Loucy (cell line): ENCODE measurements at regions not wholly inside any gene's neighbourhood (a gene's known extent, or its start where the extent isn't known, plus 50 kb on each side); places are given as distances from the start of the nearest gene placed in this dataset.

Source experiments
- H2AFZ ChIP-seq: fragments of 200-600 bp; sonication (generic); 2 replicates; pipeline ENCODE4 v1.6.0; 2016; ENCODE audit warnings: antibody characterized with exemption, mild to moderate bottlenecking, low read length, moderate library complexity
- H3F3A ChIP-seq: fragments of 200-600 bp; 2 replicates; pipeline ENCODE4 v1.6.0; 2016; ENCODE audit warnings: antibody characterized with exemption, low read depth, mild to moderate bottlenecking
- H3K27me3 ChIP-seq: fragments of 200-600 bp; sonication (generic); 2 replicates; pipeline ENCODE4 v1.6.1; 2014; ENCODE audit warnings: low read length, mild to moderate bottlenecking; ENCODE audit not compliant: insufficient read depth, poor library complexity, severe bottlenecking
- H3K36me3 ChIP-seq: fragments of 200-600 bp; sonication (generic); 2 replicates; pipeline ENCODE4 v1.6.1; 2016; ENCODE audit warnings: low read length; ENCODE audit not compliant: insufficient read depth
- H3K4me1 ChIP-seq: fragments of 200-600 bp; sonication (generic); 2 replicates; pipeline ENCODE4 v1.5.1; 2014; ENCODE audit warnings: low read length, mild to moderate bottlenecking; ENCODE audit not compliant: insufficient read depth, poor library complexity, severe bottlenecking
- H3K4me2 ChIP-seq: fragments of 200-600 bp; sonication (generic); 2 replicates; pipeline ENCODE4 v1.6.0; 2014; ENCODE audit warnings: antibody characterized with exemption, low read length, low read depth, mild to moderate bottlenecking; ENCODE audit not compliant: poor library complexity, severe bottlenecking
- H3K4me3 ChIP-seq: fragments of 200-600 bp; sonication (generic); 2 replicates; pipeline ENCODE4 v1.5.1; 2014; ENCODE audit warnings: low read length, mild to moderate bottlenecking, mixed read lengths; ENCODE audit not compliant: poor library complexity, severe bottlenecking
- H3K79me2 ChIP-seq: fragments of 200-600 bp; sonication (generic); 2 replicates; pipeline ENCODE4 v1.6.1; 2014; ENCODE audit warnings: low read length; ENCODE audit not compliant: insufficient read depth
- H3K9ac ChIP-seq: fragments of 200-600 bp; sonication (generic); 2 replicates; pipeline ENCODE4 v1.6.0; 2014; ENCODE audit warnings: mild to moderate bottlenecking, low read depth, low read length, moderate library complexity; ENCODE audit not compliant: poor library complexity, severe bottlenecking
- H3K9me2 ChIP-seq: fragments of 200-600 bp; sonication (generic); replicated peaks from 2 replicates; pipeline ENCODE4 v1.6.1; 2016; ENCODE audit warnings: low read depth, low read length, mixed read lengths
- H3K9me3 ChIP-seq: fragments of 200-600 bp; sonication (generic); 2 replicates; pipeline ENCODE4 v1.6.1; 2014; ENCODE audit warnings: mild to moderate bottlenecking, antibody characterized with exemption, low read length, low read depth; ENCODE audit not compliant: insufficient read depth
- H4K20me1 ChIP-seq: fragments of 200-600 bp; sonication (generic); 2 replicates; pipeline ENCODE4 v1.6.0; 2014; ENCODE audit warnings: antibody characterized with exemption, low read length, mild to moderate bottlenecking; ENCODE audit not compliant: insufficient read depth, poor library complexity, severe bottlenecking
- EZH2phosphoT487 ChIP-seq: fragments of 200-600 bp; IDR thresholded peaks from 2 replicates; pipeline ENCODE4 v1.6.1; 2018; ENCODE audit warnings: antibody characterized with exemption, mild to moderate bottlenecking, moderate library complexity, borderline replicate concordance
- TF ChIP-seq, protein P1 (sequence below): fragments of 200-600 bp; sonication (generic); conservative IDR thresholded peaks from 2 replicates; pipeline ENCODE4 v1.5.1; 2014; ENCODE audit warnings: mild to moderate bottlenecking, antibody characterized with exemption, low read length

DNA sequence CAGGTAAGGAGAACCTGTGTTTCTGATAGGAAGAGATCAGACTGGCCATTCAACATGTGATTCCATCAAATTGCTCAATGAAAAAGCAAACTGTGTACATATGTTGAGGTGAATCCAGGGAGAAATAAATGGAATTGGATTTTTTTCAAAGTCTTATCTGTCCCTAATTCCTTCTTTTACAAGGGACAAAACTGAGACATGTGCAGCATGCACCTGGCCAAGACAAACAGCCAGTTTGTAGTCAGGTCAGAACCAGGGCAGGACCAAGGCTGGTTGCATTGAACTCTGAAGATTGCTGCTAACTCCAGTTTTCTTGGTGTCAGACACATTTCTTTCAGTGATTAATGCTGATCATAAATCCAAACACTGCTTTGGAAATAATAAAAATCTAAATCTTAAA, 69.6 kb upstream of the CCDC190 start:
- no peak for TF ChIP-seq EZH2phosphoT487
- TF ChIP-seq, protein P1, sequence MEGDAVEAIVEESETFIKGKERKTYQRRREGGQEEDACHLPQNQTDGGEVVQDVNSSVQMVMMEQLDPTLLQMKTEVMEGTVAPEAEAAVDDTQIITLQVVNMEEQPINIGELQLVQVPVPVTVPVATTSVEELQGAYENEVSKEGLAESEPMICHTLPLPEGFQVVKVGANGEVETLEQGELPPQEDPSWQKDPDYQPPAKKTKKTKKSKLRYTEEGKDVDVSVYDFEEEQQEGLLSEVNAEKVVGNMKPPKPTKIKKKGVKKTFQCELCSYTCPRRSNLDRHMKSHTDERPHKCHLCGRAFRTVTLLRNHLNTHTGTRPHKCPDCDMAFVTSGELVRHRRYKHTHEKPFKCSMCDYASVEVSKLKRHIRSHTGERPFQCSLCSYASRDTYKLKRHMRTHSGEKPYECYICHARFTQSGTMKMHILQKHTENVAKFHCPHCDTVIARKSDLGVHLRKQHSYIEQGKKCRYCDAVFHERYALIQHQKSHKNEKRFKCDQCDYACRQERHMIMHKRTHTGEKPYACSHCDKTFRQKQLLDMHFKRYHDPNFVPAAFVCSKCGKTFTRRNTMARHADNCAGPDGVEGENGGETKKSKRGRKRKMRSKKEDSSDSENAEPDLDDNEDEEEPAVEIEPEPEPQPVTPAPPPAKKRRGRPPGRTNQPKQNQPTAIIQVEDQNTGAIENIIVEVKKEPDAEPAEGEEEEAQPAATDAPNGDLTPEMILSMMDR, result no peak
- Histone ChIP-seq H3K79me2 (no peaks in the 10 kb centered on the region), H3K4me1 (no peaks in the 10 kb centered on the region), H3K27me3 (peaks cover 5% of the 10 kb centered on the region), H3K4me2 (no peak overlapping the region), H3K36me3 (no peaks in the 10 kb centered on the region), H3K9me2 (no peaks in the 10 kb centered on the region), H2AFZ (no peak overlapping the region), H3K4me3 (no peak overlapping the region), H3K9me3 (no peaks in the 10 kb centered on the region), H3F3A (no peaks in the 10 kb centered on the region), H3K9ac (no peak overlapping the region), H4K20me1 (no peaks in the 10 kb centered on the region)

DNA sequence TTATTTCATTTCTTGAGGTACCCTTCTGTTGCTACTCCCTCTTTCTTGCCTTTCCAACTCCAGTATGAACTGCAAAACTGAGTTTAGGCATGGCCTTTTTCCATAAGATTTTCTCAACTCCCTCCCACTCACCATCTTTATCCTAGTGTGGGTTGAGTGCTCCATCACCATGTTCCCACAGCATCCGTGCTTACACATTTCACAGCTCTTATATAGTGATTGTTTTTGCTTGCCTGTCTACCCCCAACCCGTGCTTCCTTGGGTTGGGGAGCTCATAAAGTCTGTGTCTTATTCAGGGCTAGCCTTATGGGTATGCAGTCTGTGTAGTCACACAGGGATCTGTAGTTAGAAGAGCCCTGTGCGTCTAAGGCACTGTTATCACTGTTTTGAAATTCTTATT, 68.2 kb upstream of the CCDC190 start:
- TF ChIP-seq, protein P1, result no peak
- no peak for TF ChIP-seq EZH2phosphoT487
- Histone ChIP-seq H3K27me3 (peaks cover 18% of the 10 kb centered on the region), H4K20me1 (no peaks in the 10 kb centered on the region), H3K9me3 (no peaks in the 10 kb centered on the region), H3K4me3 (no peak overlapping the region), H3K36me3 (no peaks in the 10 kb centered on the region), H2AFZ (no peak overlapping the region), H3K9me2 (no peaks in the 10 kb centered on the region), H3K4me1 (no peaks in the 10 kb centered on the region), H3K79me2 (no peaks in the 10 kb centered on the region), H3K9ac (no peak overlapping the region), H3F3A (no peaks in the 10 kb centered on the region), H3K4me2 (no peak overlapping the region)

DNA sequence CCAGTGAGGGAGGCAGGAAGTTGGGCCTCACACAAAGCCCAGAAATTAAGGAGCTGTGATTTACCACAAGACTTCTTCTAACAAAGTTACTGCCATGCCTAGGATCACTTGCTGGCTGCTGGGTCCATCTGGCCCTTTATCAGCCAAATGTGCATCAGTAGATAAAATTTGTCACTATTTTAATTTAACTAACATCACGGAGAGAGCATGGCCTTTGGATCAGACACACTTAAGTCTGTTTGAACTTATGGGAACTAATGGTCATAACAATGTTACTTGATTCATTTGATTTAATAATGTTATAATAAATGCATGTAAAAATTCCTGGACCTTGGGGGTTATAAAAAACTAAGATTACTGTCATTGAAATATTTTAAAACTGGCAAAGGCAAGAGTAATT, 67.2 kb upstream of the CCDC190 start:
- Histone ChIP-seq H3K4me3 (no peak overlapping the region), H3K4me1 (no peaks in the 10 kb centered on the region), H4K20me1 (no peaks in the 10 kb centered on the region), H3K9me2 (no peaks in the 10 kb centered on the region), H3K9ac (no peak overlapping the region), H3F3A (no peaks in the 10 kb centered on the region), H3K9me3 (no peaks in the 10 kb centered on the region), H2AFZ (no peak overlapping the region), H3K4me2 (no peak overlapping the region), H3K36me3 (no peaks in the 10 kb centered on the region), H3K27me3 (peaks cover 27% of the 10 kb centered on the region), H3K79me2 (no peaks in the 10 kb centered on the region)
- TF ChIP-seq EZH2phosphoT487, result no peak

DNA sequence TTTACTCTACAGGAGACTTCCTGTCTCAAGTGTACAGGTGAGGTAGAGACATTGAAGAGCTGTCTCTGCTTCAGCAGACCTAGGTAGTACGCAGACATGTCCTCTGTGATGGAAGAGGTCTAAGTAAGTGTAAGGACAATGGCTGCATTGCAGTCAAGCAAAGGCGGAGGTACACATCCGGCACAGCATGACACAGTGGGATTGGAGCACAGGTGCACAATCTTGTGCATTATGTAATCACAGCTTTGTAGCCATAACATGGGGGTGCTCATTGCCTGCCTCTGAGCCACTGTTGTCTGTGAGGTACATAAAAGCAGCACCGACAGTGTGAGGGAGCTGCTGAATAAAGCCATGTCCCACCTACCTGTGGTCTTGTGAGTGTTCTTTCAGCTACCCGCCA, 66.4 kb upstream of the CCDC190 start:
- no peak for TF ChIP-seq EZH2phosphoT487
- TF ChIP-seq, protein P1, result no peak
- H3K4me2 ChIP-seq, result no peak overlapping the region

More for the DNA sequence above, 66.4 kb upstream of the CCDC190 start:
- Histone ChIP-seq H3K36me3 (no peaks in the 10 kb centered on the region), H3K9me2 (no peaks in the 10 kb centered on the region), H3K9ac (no peak overlapping the region), H3K27me3 (peaks cover 27% of the 10 kb centered on the region), H3K79me2 (no peaks in the 10 kb centered on the region), H2AFZ (no peak overlapping the region), H3F3A (no peaks in the 10 kb centered on the region), H4K20me1 (no peaks in the 10 kb centered on the region), H3K9me3 (no peaks in the 10 kb centered on the region), H3K4me1 (peaks cover 4% of the 10 kb centered on the region), H3K4me3 (no peak overlapping the region)
